Middle frontal gyrus (tissue), 1 donor: ENCODE measurements at regions not wholly inside any gene's neighbourhood (a gene's known extent, or its start where the extent isn't known, plus 50 kb on each side); places are given as distances from the start of the nearest gene placed in this dataset.

Experiments used
- DNase-seq: peaks from one replicate; pipeline ENCODE4 v3.0.0-alpha.2; 2015; ENCODE audit warnings: low spot score; ENCODE audit errors: extremely low spot score

DNA sequence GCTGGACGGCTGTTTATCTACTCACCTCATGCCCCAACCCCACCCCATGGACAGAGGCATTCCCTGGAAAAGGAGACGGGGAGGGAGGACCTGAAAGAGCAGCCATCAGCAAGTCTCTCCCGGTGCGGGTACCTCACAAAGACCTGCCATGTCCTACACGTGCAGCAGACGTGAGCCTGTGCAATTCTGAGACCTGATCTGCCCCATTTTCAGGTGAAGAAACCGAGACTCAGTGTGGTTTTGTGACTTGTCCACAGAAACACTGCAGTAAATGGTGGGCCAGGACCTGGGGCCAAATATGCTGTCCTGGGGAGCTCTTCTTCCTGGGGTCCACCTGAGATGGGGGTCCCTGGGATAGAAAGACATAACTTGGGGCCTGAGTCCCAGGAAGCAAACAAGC is 137.0 kb upstream of the LINGO1 start:
- DNase-seq: no peak

DNA sequence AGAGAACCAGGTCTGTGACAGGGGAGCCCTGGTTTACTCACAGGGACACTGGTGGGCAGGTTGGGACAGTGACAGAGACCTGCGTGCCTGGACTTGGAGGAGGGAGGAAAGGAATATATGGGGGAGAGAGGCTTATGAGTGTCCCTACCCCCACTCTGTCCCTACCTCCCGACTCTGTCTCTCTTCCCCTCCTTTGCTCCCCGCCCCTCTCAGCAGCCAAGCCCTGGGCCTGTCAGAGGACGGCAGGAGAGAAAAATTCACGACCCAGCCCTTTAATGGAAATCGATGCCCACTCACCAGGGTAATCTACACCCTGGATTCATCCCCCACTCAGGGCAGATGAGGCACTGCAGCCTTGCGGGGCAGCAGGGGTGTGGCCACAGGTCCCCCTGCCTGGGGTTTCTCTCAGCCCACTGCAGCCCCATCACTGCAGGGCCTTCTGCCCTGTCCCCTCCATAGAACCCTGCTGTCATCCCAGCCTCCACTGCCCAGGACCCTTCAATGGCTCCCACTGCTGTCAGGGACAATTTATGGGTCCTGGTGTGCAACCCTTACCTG is 135.9 kb upstream of the LINGO1 start:
- no peak for DNase-seq

DNA sequence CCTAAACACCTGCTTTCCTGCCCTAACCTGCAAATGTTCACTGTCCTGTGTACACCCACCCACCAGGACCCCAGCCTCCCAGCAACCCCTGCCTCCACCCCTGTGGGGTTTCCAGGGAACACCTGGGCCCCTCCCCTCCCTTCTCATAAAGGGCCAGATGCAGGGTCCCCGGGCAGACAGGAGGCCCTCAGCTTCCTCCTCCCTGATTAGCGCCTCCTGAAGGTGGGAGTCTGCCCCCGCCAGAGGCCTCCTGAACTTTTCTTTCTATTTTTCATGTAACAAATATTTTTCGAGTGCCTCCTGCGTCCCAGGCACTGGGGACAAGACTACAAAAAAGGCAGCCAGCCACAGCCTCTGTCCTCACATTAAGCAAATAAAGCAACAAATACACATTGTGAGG is 135.4 kb upstream of the LINGO1 start:
- no peak for DNase-seq

DNA sequence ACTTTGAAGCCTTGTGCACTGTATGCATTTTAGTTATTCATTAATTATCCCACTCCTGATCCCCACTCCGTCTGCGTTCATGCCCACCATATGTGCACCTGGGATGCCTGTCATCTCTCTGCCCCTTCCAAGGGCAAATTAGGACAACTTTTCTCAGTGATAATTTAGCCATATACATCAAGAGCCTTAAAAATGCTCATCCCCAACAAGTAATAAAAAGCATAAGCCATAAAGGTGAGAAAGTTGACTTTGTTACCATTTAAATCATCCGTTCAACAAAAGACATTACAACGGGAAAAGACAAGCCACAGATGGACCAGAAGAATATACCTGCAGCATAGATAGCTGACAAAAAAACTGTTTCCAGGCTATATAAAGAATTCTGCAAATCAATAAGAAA is 131.4 kb upstream of the LINGO1 start:
- DNase-seq: no peak

DNA sequence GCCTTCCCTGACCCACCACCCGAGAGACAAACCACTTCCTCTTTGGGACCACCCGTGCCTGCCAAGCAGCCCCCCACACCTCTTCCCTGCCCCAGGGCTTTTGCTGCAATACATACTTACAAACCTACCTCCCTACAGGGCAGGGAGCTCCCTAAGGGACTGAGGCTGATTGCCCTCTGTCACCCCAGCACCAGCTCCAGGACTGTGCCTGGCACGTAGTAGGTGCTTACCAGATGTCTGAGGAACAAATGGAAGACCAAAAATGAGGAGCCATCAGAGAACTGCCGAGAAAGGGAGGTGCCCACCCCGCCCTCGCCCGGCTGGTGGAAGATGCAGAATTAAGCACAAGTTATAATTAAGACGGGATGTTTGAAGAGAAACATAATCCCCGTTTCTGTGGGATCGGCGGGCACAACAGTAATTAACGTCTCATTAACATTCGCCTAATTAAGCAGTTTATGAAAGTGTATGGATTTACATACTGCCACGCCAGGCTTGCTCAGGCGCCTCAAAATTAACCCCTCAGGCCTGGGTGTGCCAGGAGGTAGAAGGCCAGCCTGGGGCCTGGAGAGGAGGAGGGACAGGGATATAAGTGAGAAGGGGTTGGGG is 130.1 kb upstream of the LINGO1 start:
- DNase-seq: no peak

DNA sequence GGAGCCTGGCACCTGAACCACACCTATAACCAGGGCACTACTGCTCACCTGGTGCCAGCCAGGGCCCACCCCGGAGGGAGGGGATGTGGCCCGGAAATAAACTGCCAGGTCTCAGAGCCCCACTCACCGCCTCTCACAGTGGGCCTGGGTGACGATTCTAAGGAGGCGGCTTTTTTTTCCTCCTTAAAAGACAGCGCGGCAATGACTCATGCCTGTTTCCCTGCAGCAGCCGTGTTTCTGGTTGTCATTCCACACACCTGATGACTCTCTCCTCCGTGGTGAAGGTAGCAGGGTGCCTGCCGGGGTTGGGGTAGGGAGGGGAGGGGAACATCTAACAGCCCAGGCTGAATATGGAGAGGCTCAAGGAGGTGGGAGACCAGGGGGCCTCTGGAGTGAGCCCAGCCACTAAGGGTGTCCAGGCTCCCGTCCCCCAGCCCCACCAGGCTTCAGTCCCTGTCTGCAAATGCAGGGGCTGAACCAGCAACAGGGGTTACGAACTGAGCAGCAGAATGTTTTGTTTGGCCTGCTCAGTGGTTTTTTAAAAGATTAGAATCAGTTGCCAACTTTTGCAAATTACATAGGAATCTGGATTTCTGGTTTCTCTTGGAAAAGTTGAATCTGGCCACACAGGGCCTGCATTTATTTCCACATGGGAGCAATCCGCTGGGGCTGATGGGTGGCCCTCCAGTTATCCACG is 127.3 kb upstream of the LINGO1 start:
- no peak for DNase-seq

DNA sequence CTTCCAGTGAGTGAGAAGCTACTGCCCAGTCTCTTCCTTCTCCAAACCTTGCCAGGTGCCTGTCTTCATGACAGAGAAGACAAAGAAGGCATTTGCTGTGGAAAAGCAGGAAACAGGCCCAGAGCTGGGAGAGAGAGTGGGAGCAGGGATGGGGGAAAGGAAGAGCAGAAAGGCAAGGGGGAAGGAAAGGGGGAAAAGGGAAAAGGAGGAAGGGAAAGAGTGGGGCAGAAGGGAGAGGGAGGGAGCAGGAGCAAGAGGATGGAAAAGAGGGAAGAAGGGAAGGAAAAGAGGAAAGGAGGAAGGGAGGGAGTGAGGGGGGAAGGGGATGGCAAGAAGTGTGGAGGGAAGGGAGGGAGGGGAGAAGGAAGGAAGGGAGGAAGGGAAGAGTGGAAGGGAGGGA is 121.2 kb upstream of the LINGO1 start:
- DNase-seq: no peak

DNA sequence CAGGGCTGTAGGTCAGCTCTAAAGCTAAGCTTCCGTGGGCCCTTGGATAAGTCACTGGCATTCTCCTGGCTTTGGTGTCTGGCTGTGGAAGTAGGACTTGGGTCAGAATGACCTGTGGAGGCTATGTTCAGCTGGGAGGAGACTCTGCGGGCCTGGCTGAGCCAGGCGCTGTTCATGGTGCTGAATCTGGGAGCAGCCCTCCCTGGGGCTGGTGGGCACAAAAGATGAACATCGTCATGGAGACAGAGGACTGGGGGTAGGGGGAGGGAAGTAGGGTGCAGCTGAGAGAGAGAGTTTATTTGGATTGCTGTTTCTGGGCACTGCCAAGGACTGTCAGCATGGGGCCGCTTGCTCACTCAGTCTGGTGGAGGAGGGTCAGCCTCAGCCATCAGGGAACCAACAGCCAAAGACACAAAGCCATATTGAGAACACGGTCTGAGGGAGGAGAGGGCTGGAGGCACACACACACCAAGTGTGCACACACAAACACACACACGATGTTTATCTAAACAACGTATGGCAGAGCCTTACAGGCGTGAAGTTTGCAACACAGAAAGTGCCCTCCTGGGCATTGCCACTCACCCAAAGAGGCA is 120.7 kb upstream of the LINGO1 start:
- DNase-seq: no peak

DNA sequence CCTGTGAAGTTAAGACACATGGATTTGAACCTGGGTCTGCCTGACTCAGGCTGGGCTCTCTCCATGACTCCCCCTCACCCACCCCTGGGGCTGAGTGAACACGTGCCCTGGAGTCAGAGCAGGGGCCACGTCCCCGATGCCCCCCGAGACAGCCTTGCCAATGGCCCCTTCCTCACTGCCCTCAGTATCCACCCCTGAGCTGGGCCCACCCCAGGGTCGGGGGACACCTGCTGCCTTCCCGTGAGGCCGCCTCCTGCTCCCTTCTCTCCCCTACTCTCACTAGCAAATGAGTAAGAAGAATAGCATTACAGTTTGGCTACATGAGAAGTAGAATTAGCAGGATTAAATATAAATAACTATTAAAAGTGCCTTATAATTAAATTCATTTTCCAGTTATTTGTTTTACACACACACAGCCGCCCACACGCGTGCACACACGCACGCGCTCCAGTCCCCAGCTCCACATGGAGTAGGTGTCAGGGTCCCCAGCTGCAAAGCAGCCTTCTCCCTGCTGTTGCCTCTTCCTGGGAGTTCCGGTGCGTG is 117.4 kb upstream of the LINGO1 start:
- no peak for DNase-seq

DNA sequence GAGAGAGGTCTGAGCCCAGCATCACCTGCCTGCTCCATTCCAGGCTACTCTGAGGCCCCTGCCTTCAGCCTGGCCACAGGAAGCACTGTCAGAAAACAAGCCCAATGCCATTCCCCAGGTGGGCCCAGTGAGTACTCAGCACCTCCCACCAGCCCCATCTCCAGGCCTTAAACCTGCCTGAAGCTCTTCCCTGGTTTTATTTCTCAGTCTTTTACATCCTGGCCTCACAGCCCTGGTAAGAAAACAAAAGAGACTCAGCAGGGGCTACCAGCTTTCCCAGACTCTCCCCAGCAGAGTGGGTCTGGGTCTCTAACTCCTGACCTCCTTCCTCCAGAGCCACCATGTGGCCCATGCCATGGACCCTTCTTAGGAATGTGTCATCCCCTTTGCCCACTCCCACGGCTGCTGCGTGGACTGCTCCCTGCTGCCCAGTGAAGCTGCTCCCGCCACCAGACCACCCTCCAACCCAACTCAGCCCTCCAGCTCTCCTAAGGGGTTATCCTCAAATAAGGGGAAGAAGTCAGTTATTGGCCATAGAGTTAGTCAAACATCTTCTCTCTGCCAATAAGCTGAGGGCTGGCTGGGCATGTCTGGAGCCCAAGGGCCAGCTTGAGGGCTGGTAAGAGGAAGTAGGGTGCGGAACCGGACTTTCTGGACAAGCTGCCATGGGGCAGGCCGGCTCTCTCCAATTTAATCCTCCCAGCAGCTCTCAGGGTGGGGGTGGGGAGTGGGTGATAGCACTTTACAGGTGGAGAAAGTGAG is 116.7 kb upstream of the LINGO1 start:
- DNase-seq: no peak

DNA sequence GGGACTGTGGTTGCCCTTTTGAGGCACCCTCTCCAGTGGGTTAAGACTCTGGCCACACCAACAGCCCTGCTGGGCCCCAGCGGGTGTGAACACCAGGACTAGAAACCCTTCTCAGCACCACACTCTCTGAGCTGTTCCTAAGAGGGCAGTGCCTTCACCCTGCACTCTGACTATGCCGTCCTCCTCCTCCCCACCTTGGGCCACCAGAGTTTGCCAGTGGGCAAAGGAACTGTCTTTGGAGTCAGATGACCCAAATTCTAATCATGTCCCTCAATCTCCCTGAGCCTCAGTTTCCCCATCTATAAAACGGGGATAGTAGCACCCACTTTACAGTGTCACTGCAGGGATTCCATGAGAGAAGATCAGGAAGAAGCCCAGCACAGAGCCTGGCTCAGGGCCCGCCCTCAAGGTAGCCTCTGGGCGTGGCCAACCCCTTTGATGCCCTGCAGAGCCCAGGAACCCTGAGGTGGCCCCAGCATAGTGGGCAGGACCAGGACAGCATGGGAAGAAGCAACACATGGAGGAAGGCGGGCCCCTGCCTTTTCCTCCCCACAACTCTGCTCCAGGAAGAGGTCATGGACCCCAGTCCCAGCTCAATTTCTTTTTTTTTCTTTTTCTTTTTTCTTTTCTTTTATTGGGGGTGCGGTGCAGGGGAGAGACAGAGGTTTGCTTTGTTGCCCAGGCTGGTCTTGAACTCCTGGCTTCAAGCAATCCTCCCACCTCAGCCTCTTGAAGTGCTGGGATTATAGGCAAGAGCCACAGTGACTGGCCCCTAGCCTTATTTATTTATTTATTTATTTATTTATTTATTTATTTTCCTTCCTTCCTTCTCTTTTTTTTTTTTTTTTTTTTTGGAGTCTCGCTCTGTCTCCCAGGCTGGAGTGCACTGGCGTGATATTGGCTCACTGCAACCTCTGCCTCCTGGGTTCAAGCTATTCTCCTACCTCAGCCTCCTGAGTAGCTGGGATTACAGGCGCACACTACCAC is 115.7 kb upstream of the LINGO1 start:
- DNase-seq: no peak

DNA sequence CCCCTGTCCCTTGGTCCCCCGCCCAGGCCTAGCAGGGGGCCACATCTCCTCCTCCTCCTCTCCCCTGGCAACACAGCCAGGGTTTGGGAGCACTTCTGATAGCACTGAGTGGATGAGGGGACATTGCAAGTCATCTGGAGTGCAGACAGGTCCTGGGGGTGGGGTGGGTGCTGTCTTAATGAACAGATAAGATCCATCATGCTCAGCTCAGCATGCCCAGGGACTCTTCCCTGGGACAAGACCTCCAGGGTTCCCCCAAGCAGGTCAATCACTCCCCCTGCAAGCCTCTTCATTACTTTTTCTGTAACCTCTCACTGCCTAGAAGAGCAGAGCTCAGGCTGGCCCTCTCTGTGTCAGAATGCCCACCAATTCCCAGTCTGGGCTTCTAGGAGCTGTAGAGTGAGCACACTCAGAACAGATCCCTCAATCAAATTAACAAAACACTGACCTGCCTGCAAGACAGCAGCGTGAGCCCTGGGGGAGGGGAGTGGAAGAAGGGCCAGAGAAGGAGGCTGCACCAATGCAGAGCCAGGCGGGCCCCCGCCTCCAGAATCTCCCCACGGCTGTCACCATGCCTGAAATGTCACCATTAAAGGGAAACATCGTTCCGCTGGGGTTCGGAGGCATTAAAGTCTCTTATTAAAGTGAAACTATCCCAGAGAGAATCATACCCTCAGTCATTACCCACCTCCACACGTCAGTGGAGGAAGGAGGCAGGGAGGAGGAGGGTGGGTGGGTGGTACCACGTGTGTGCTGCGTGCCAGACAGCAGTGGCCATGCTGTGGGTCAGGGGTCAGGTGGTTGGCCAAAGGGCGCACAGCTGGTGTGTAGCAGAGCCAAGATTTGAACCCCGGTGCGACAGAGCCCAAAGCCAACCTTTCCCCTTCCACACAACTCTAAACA is 114.7 kb upstream of the LINGO1 start:
- no peak for DNase-seq

DNA sequence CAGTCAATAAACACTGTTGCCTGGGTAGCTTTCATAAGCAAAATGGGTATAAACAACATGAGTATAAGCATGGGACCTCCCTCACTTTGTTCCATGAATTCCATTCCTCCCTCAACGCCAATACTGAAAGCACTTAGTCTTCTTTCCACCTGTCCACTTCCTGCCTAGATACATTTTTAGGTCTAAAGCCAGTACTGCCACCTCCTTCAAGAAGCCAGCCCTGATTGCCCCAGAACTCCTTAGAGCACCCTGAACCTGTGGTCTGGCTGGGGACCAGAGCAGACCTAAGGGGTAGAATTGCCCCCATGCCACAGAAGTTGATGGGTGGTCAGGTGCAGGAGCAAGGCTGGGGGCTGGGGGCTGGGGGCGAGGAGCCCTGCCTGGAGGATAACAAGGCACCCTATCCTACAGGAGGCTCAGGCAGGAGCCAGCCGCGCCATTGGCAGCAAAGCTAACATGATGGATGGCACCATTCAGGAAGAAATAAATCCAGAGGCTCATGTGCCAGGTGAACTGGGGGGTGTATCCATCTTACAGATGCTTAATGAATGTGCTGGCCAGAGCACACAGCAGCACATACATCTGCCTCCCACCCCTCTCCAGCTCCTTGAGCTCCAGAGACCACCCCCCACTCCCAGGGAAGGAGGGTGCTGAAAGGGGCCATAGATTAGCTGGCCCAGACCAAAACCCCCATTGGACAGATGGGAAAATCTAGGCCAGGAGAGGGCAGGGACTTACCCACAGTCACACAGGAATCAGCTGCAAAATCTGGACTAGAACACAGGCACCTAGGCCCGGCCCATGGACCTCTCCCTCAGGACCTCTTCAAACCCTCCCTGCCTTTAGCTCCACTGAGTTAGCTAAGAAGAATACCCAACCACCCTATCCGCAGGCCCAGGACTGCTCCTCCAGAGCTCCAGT is 113.8 kb upstream of the LINGO1 start:
- no peak for DNase-seq

DNA sequence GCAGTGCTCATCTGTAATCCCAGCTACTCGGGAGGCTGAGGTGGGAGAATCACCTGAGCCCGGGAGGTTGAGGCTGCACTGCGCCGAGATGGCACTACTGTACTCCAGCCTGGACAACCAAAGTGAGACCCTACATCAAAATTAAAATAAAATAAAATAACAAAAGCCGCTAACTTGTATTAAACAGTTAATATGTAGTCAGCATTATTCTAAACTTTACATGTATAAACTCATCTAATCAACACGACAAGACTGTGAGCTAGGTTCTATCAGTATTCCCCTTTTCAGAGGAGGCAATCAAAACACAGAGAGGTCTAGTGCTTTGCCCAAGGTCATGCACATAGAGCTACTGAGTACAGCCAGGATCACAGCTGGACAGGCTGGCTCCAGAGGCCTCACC is 111.7 kb upstream of the LINGO1 start:
- no peak for DNase-seq

DNA sequence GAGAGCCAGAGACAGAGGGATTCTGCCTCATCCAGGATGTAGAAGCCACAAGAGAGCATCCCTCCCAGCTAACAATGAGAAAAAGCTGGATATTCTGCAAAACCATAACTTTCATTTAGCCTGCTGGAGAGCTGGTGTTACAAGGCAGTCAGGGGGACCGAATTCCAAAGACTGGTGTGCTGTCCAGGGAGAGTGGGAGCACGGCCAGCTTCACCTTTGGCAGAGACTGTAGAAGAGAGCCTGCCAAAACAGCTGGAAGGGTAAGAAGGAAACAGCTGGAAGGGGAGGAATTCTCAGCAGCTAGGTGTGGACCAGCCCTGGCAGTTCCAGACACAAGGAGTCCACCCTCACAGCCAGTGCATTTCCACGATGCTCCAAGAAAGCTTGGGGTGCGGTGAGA is 109.9 kb upstream of the LINGO1 start:
- DNase-seq: no peak

DNA sequence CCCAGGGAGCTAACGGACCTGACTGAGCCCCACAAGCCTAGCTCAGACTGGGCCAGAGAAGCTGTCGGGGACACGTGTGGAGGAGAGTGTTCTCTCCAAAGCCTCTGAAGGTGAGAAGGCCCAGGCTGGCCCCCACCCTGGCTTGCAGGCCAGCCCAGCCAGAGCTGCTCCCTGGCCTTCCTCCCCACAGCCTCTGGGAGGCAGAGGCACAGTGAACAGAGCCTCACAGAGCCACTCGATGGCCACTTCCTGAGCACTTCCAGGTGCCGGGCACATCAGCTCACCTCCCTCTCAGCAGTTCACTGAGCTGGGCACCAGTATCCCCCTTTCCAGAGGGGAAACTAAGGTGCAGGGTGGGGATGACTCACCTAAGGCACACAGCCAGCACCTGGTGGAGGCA is 109.4 kb upstream of the LINGO1 start:
- no peak for DNase-seq

DNA sequence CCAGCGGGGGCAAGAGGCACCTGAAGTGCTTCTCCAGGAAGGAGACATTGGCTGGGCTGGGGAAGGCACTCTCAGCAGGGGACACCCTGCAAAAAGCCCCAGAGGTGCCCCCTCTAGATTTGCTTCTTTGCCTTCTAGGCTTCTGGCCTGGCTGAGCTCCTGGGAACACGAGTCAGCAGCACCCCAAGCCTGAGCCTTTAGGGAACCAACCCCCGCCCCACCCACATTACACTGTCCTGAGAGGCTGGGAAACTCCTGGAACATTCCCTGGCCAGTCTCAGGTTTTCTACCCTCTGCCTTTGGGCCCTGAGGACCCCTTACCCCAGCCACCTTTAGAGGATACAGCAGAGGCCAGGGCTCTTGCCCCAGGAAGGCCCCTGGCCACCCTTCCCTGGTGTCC is 108.4 kb upstream of the LINGO1 start:
- no peak for DNase-seq

DNA sequence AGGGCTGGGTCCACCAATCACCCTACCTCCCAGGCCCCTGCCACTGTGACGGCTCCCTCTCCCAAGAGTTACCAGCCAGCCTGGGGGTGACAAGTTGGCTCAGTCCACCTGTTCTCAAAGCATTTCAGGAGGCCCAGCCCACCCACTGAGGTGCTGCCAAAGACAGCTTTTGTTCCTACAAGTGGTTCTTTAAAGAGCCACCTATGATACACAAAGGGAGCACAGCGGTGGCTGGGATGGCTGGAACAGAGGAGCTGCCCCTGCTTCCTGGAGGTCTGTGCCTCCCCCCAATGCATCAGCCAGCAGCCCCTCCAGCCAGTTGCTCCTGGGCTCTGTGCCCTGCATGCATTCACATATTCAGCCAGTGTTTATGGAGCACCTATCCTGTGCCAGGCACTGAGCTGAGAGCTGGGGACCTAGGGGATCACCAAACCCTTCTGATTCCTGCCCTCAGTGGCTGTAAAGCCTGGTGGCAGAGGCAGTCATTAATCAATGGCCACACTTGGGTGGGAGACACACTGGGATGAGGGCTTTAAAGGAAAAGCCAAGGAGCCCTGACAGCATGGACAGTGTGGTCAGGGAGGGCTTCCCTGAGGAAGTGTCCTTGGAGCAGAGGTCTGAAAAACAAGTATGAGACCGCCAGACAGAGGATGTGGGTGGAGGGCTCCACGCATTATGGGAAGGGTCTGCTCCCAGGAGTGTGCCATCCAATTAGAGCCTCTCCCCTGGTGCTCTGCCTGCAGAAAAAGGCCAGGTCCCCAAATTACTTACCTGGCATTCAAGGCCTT is 107.1 kb upstream of the LINGO1 start:
- DNase-seq: no peak
